H9 (cell line): ENCODE measurements at regions not wholly inside any gene's neighbourhood (a gene's known extent, or its start where the extent isn't known, plus 50 kb on each side); places are given as distances from the start of the nearest gene placed in this dataset.

ENCODE experiments used
- DNase-seq: peaks from one replicate; pipeline ENCODE4 v3.0.0-alpha.2; 2017
- H2AFZ ChIP-seq: one replicate; pipeline ENCODE4 v1.6.1; 2013; ENCODE audit warnings: mild to moderate bottlenecking, low read length, control low read depth, moderate library complexity
- H2AK5ac ChIP-seq: 2 replicates; pipeline ENCODE4 v1.6.1; 2013; ENCODE audit warnings: low read length, control low read depth, mixed read lengths; ENCODE audit not compliant: insufficient read length
- H2BK120ac ChIP-seq: one replicate; pipeline ENCODE4 v1.6.1; 2013; ENCODE audit warnings: low read depth, mild to moderate bottlenecking, low read length, control low read depth, inconsistent platforms; ENCODE audit not compliant: poor library complexity, severe bottlenecking
- H2BK12ac ChIP-seq: 2 replicates; pipeline ENCODE4 v1.6.1; 2013; ENCODE audit warnings: low read length, control low read depth, mixed read lengths, low read depth; ENCODE audit not compliant: insufficient read length
- H2BK15ac ChIP-seq: 2 replicates; pipeline ENCODE4 v1.6.1; 2013; ENCODE audit warnings: low read depth, low read length, control low read depth
- H2BK20ac ChIP-seq: one replicate; pipeline ENCODE4 v1.6.1; 2013; ENCODE audit warnings: low read depth, mild to moderate bottlenecking, low read length, control low read depth, inconsistent platforms; ENCODE audit not compliant: poor library complexity, severe bottlenecking
- H2BK5ac ChIP-seq: 2 replicates; pipeline ENCODE4 v1.6.1; 2013; ENCODE audit warnings: low read length, control low read depth, mixed read lengths; ENCODE audit not compliant: insufficient read length
- H3K14ac ChIP-seq: 2 replicates; pipeline ENCODE4 v1.6.1; 2013; ENCODE audit warnings: low read length, control low read depth; ENCODE audit not compliant: insufficient read depth
- H3K18ac ChIP-seq: 2 replicates; pipeline ENCODE4 v1.6.1; 2013; ENCODE audit warnings: low read depth, mild to moderate bottlenecking, mixed read lengths, low read length, control low read depth; ENCODE audit not compliant: insufficient read length
- H3K23ac ChIP-seq: 2 replicates; pipeline ENCODE4 v1.6.1; 2013; ENCODE audit warnings: low read length, control low read depth, mixed read lengths, low read depth; ENCODE audit not compliant: insufficient read length
- H3K23me2 ChIP-seq: 2 replicates; pipeline ENCODE4 v1.6.1; 2013; ENCODE audit warnings: low read depth, mild to moderate bottlenecking, mixed read lengths, low read length, control low read depth; ENCODE audit not compliant: insufficient read length, poor library complexity, severe bottlenecking
- H3K27ac ChIP-seq: 2 replicates; pipeline ENCODE4 v1.5.1; 2013; ENCODE audit warnings: low read length, control low read depth, mixed read lengths, low read depth; ENCODE audit not compliant: insufficient read length
- H3K27me3 ChIP-seq: 2 replicates; pipeline ENCODE4 v1.6.1; 2013; ENCODE audit warnings: low read length, control low read depth, inconsistent platforms; ENCODE audit not compliant: insufficient read depth
- H3K4ac ChIP-seq: 2 replicates; pipeline ENCODE4 v1.6.1; 2013; ENCODE audit warnings: low read depth, mild to moderate bottlenecking, control low read depth, inconsistent platforms, low read length, moderate library complexity
- H3K4me1 ChIP-seq: 2 replicates; pipeline ENCODE4 v1.6.1; 2013; ENCODE audit warnings: low read length, control low read depth, inconsistent platforms; ENCODE audit not compliant: insufficient read depth
- H3K4me2 ChIP-seq: 2 replicates; pipeline ENCODE4 v1.6.1; 2013; ENCODE audit warnings: low read length, control low read depth, mixed read lengths; ENCODE audit not compliant: insufficient read length, insufficient read depth
- H3K56ac ChIP-seq: 2 replicates; pipeline ENCODE4 v1.6.1; 2013; ENCODE audit warnings: low read depth, mild to moderate bottlenecking, mixed read lengths, low read length, control low read depth; ENCODE audit not compliant: insufficient read length
- H3K79me1 ChIP-seq: 2 replicates; pipeline ENCODE4 v1.6.1; 2013; ENCODE audit warnings: low read depth, mild to moderate bottlenecking, moderate library complexity, low read length, control low read depth, inconsistent platforms; ENCODE audit not compliant: insufficient read depth, poor library complexity, severe bottlenecking
- H3K79me2 ChIP-seq: 2 replicates; pipeline ENCODE4 v1.6.1; 2013; ENCODE audit warnings: low read length, control low read depth, inconsistent platforms; ENCODE audit not compliant: insufficient read depth
- H3K9ac ChIP-seq: 2 replicates; pipeline ENCODE4 v1.6.1; 2013; ENCODE audit warnings: low read length, control low read depth, mixed read lengths; ENCODE audit not compliant: insufficient read length; ENCODE audit errors: extremely low read depth
- H3K9me3 ChIP-seq: one replicate; pipeline ENCODE4 v1.6.1; 2013; ENCODE audit warnings: low read depth, low read length, inconsistent platforms; ENCODE audit not compliant: control insufficient read depth
- H3T11ph ChIP-seq: one replicate; pipeline ENCODE4 v1.6.1; 2013; ENCODE audit warnings: mild to moderate bottlenecking, low read length, control low read depth, inconsistent platforms
- H4K20me1 ChIP-seq: one replicate; pipeline ENCODE4 v1.6.1; 2013; ENCODE audit not compliant: control insufficient read depth, insufficient read length, insufficient read depth
- H4K5ac ChIP-seq: 2 replicates; pipeline ENCODE4 v1.6.1; 2013; ENCODE audit warnings: low read depth, mild to moderate bottlenecking, mixed read lengths, low read length, control low read depth; ENCODE audit not compliant: insufficient read length
- H4K8ac ChIP-seq: replicated peaks from 2 replicates; pipeline ENCODE4 v1.6.1; 2013; ENCODE audit warnings: low read length, control low read depth, mixed read lengths, low read depth; ENCODE audit not compliant: insufficient read length
- H4K91ac ChIP-seq: 2 replicates; pipeline ENCODE4 v1.6.1; 2013; ENCODE audit warnings: low read depth, mild to moderate bottlenecking, moderate library complexity, mixed read lengths, low read length, control low read depth; ENCODE audit not compliant: insufficient read length
- H3K27ac Mint-ChIP-seq, 3 experiments: 2 replicates in 2 of 3; 3 replicates in 1 of 3; pipeline ENCODE4 v1.8.0; 2020 to 2021; ENCODE audit warnings: mixed read lengths in 3 of 3, mild to moderate bottlenecking in 1 of 3, moderate library complexity in 1 of 3
- H3K27me3 Mint-ChIP-seq: 2 replicates; pipeline ENCODE4 v1.8.0; 2021; ENCODE audit warnings: low read depth, mild to moderate bottlenecking, moderate library complexity, mixed read lengths
- H3K36me3 Mint-ChIP-seq, 3 experiments: 2 replicates in 2 of 3; 3 replicates in 1 of 3; pipeline ENCODE4 v1.8.0; 2020 to 2021; ENCODE audit warnings: low read depth in 3 of 3, mixed read lengths in 3 of 3; ENCODE audit not compliant: insufficient read depth in 1 of 3
- H3K4me1 Mint-ChIP-seq, 2 experiments: 2 replicates each; pipeline ENCODE4 v1.8.0; 2020; ENCODE audit warnings: mixed read lengths in 2 of 2
- H3K4me3 Mint-ChIP-seq, 2 experiments: 2 replicates in 1 of 2; 3 replicates in 1 of 2; pipeline ENCODE4 v1.8.0; 2020 to 2021; ENCODE audit warnings: mild to moderate bottlenecking in 2 of 2, mixed read lengths in 2 of 2, moderate library complexity in 1 of 2
- H3K9me3 Mint-ChIP-seq, 2 experiments: 2 replicates in 1 of 2; 3 replicates in 1 of 2; pipeline ENCODE4 v1.8.0; 2020; ENCODE audit warnings: mild to moderate bottlenecking in 2 of 2, mixed read lengths in 2 of 2, moderate library complexity in 1 of 2
- WGBS: extraction: QIAGEN DNeasy Blood & Tissue Kit; methylation state at CpG from one replicate; pipeline ENCODE4 v1.1.7; 2013; ENCODE audit warnings: missing lambda C conversion rate, low lambda C conversion rate, mixed read lengths; ENCODE audit not compliant: insufficient read length; ENCODE audit errors: extremely low coverage; 5-methylcytosine and 5-hydroxymethylcytosine counted together
- TF ChIP-seq, protein P1 (sequence below): fragments of 200-600 bp; sonication (generic); conservative IDR thresholded peaks from 3 replicates; pipeline ENCODE4 v1.8.0; 2021; ENCODE audit warnings: antibody characterized with exemption, mild to moderate bottlenecking

DNA sequence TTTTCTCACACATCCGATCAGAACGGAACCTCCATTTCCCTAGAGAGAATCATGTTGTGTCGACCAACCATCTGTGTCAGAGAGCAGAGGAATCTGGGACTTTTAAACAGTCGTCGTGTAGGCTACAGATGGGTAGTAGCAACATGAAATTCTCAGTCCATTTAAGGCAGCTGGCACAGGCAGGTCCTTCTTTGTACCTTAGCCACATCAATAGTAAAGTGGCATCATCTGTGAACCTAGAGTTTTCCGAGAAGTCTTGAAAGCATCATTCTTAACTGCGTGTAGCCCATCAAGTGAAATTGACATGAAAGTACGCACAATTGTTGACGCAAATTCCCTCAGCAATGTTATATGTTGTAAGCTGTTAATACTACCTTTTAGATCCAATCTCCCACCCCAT is 114.5 kb upstream of the GRM7 start:
- H3K36me3 Mint-ChIP-seq, result no peaks in the 10 kb centered on the region; a peak in 1 of 7 replicates
- no peak overlapping the region for H2AFZ ChIP-seq
- no peaks in the 10 kb centered on the region for H3K79me2 ChIP-seq
- peaks cover 6 to 11% of the 10 kb centered on the region in 2 experiments; a peak in 3 of 4 replicates for H3K4me1 Mint-ChIP-seq
- no peak overlapping the region for H2BK15ac ChIP-seq
- no peaks in the 10 kb centered on the region for H3K79me1 ChIP-seq
- no peak overlapping the region for H3K18ac ChIP-seq
- H2BK12ac ChIP-seq, result no peak overlapping the region
- H3K4me1 ChIP-seq, result peaks cover 3% of the 10 kb centered on the region; the same call in 1 of the 2 replicates
- H4K20me1 ChIP-seq, result no peaks in the 10 kb centered on the region
- H2BK5ac ChIP-seq, result no peak overlapping the region
- TF ChIP-seq, protein P1, sequence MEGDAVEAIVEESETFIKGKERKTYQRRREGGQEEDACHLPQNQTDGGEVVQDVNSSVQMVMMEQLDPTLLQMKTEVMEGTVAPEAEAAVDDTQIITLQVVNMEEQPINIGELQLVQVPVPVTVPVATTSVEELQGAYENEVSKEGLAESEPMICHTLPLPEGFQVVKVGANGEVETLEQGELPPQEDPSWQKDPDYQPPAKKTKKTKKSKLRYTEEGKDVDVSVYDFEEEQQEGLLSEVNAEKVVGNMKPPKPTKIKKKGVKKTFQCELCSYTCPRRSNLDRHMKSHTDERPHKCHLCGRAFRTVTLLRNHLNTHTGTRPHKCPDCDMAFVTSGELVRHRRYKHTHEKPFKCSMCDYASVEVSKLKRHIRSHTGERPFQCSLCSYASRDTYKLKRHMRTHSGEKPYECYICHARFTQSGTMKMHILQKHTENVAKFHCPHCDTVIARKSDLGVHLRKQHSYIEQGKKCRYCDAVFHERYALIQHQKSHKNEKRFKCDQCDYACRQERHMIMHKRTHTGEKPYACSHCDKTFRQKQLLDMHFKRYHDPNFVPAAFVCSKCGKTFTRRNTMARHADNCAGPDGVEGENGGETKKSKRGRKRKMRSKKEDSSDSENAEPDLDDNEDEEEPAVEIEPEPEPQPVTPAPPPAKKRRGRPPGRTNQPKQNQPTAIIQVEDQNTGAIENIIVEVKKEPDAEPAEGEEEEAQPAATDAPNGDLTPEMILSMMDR, result no peak
- H4K91ac ChIP-seq, result no peak overlapping the region
- H2AK5ac ChIP-seq, result no peak overlapping the region
- H2BK120ac ChIP-seq, result no peak overlapping the region
- H3K4ac ChIP-seq, result no peak overlapping the region
- no peak overlapping the region for H3K9ac ChIP-seq
- H2BK20ac ChIP-seq, result no peak overlapping the region
- no peak overlapping the region for H3K27ac Mint-ChIP-seq
- no peak overlapping the region for H3K23ac ChIP-seq
- no CpG with 5 or more reads among the region's 9 CpGs for WGBS
- H3K4me3 Mint-ChIP-seq, result no peak overlapping the region
- H3K14ac ChIP-seq, result no peak overlapping the region
- H3K4me2 ChIP-seq, result no peak overlapping the region
- H3K56ac ChIP-seq, result no peak overlapping the region
- H3K9me3 ChIP-seq, result no peaks in the 10 kb centered on the region
- H3K23me2 ChIP-seq, result no peaks in the 10 kb centered on the region
- H3T11ph ChIP-seq, result no peak overlapping the region
- H3K27me3 ChIP-seq, result no peaks in the 10 kb centered on the region
- H3K9me3 Mint-ChIP-seq, result peaks cover 0 to 2% of the 10 kb centered on the region in 2 experiments; a peak in 1 of 5 replicates
- no peak for DNase-seq
- no peak overlapping the region for H4K5ac ChIP-seq
- H3K27me3 Mint-ChIP-seq, result no peaks in the 10 kb centered on the region
- no peak overlapping the region for H3K27ac ChIP-seq
- no peak overlapping the region for H4K8ac ChIP-seq
